GM19372 (cell line): ENCODE measurements at regions not wholly inside any gene's neighbourhood (a gene's known extent, or its start where the extent isn't known, plus 50 kb on each side); places are given as distances from the start of the nearest gene placed in this dataset.

ENCODE experiments used
- ATAC-seq: cut with Tn5 transposase; IDR thresholded peaks from one replicate; pipeline ENCODE4 v1.9.1; 2021; ENCODE audit warnings: mild to moderate bottlenecking, low read depth, moderate library complexity; ENCODE audit not compliant: unreplicated experiment

- ATAC-seq, result no peak
These were observed 163.9 kb upstream of the ADGRL3 start for GRCh38 chr4:61036071-61036684.

- ATAC-seq, result no peak
These were observed 158.6 kb upstream of the ADGRL3 start for GRCh38 chr4:61041527-61041926.

- ATAC-seq, result no peak
These were observed 155.3 kb upstream of the ADGRL3 start for GRCh38 chr4:61044837-61045236.

GRCh38 chr4:61049018-61049417, 151.1 kb upstream of the ADGRL3 start:
- no peak for ATAC-seq

GRCh38 chr4:61067381-61067780, 132.7 kb upstream of the ADGRL3 start:
- ATAC-seq, result no peak

GRCh38 chr4:61068060-61068459, 132.1 kb upstream of the ADGRL3 start:
- ATAC-seq, result no peak

- ATAC-seq, result no peak
These were observed 131.4 kb upstream of the ADGRL3 start for GRCh38 chr4:61068745-61069144.

- no peak for ATAC-seq
These were observed 129.9 kb upstream of the ADGRL3 start for GRCh38 chr4:61070269-61070668.

- ATAC-seq, result no peak
These were observed 120.7 kb upstream of the ADGRL3 start for GRCh38 chr4:61079427-61079826.

- ATAC-seq, result no peak
These were observed 120.2 kb upstream of the ADGRL3 start for GRCh38 chr4:61079976-61080375.

- no peak for ATAC-seq
These were observed 114.6 kb upstream of the ADGRL3 start for GRCh38 chr4:61085534-61085933.

GRCh38 chr4:61086357-61086756, 113.8 kb upstream of the ADGRL3 start:
- no peak for ATAC-seq

GRCh38 chr4:61086979-61087378, 113.1 kb upstream of the ADGRL3 start:
- ATAC-seq, result no peak

- ATAC-seq, result no peak
These were observed 105.1 kb upstream of the ADGRL3 start for GRCh38 chr4:61094854-61095598.

- no peak for ATAC-seq
These were observed 71.4 kb upstream of the ADGRL3 start for GRCh38 chr4:61128682-61129081.

GRCh38 chr4:61129971-61130370, 70.2 kb upstream of the ADGRL3 start:
- ATAC-seq, result no peak

GRCh38 chr4:61143461-61143860, 56.7 kb upstream of the ADGRL3 start:
- no peak for ATAC-seq

GRCh38 chr4:61149278-61149677, 50.8 kb upstream of the ADGRL3 start:
- ATAC-seq, result no peak
